ENCODE measurements at regions not wholly inside any gene's neighbourhood (a gene's known extent, or its start where the extent isn't known, plus 50 kb on each side); places are given as distances from the start of the nearest gene placed in this dataset.
"Not testable (repeated sequence)": the region's sequence is repeated elsewhere in the genome, so short reads cannot be mapped to it uniquely, and the experiment has no call there.

DNA sequence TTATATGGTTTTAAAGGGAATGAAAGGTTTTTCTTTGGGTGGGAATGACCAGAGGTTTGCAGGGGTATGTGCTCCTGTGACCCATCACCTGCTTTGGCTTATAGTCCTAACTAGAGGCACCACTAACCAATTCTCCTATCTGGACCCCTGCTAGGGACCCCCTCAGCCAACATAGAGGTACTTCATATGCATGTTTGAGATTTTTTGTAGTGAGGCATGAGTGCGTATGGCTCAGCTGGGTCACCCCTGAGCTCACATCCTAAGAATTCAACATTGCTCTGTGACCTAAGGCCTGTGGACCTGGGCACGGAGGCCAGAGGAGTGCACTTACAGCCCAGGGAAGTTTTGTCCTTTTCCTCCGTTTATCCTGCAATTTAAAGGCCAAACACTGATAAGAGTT is 68.4 kb upstream of the EEF1E1 start:
- no peak overlapping the region for H3K4me3 ChIP-seq (ENCODE audit: low read depth, low read length)
- DNase-seq (ENCODE audit: low read depth), result no peak
- TF ChIP-seq MYC (IDR thresholded peaks at IDR 0.05; ENCODE audit: low read depth, low read length) (no peak), POLR2A (IDR thresholded peaks at IDR 0.05; ENCODE audit: extremely low read depth, insufficient read length) (no peak), CTCF (IDR thresholded peaks at IDR 0.05; ENCODE audit: low read depth, low read length) (no peak)
- TF ChIP-seq, protein P1, sequence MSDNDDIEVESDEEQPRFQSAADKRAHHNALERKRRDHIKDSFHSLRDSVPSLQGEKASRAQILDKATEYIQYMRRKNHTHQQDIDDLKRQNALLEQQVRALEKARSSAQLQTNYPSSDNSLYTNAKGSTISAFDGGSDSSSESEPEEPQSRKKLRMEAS (IDR thresholded peaks at IDR 0.05; ENCODE audit: low read depth, low read length), result no peak

DNA sequence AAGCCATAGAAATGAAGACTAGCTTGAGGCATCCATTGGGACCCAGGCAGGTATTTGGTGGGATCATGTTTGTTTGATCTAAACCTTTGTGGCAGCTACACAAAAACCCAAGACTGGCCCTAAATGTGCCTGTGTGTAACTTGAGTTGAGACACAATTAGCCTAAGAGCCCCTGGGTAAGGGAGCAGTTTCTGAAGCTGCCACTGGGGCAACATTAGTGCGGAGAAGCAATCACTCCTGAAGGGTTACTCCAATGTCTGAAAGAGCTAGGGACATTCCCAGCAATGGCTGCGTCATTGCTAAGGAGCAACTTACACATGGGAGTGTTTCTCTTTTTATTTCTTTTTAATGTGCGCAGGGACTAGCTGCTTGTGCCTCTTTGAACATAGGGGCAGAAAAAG is 67.9 kb upstream of the EEF1E1 start:
- no peak for DNase-seq (ENCODE audit: low read depth)
- TF ChIP-seq POLR2A (IDR thresholded peaks at IDR 0.05; ENCODE audit: extremely low read depth, insufficient read length) (no peak), MYC (IDR thresholded peaks at IDR 0.05; ENCODE audit: low read depth, low read length) (no peak), CTCF (IDR thresholded peaks at IDR 0.05; ENCODE audit: low read depth, low read length) (peak; percentile 14)
- TF ChIP-seq, protein P1 (IDR thresholded peaks at IDR 0.05; ENCODE audit: low read depth, low read length), result no peak
- H3K4me3 ChIP-seq (ENCODE audit: low read depth, low read length), result no peak overlapping the region

- no peak for DNase-seq (ENCODE audit: low read depth)
- no peak overlapping the region for H3K4me3 ChIP-seq (ENCODE audit: low read depth, low read length)
- TF ChIP-seq MYC (IDR thresholded peaks at IDR 0.05; ENCODE audit: low read depth, low read length) (no peak), POLR2A (IDR thresholded peaks at IDR 0.05; ENCODE audit: extremely low read depth, insufficient read length) (no peak), CTCF (IDR thresholded peaks at IDR 0.05; ENCODE audit: low read depth, low read length) (no peak)
- TF ChIP-seq, protein P1 (IDR thresholded peaks at IDR 0.05; ENCODE audit: low read depth, low read length), result no peak
Observed at GRCh38 chr6:8166156-8166555, 63.8 kb upstream of the EEF1E1 start.

DNA sequence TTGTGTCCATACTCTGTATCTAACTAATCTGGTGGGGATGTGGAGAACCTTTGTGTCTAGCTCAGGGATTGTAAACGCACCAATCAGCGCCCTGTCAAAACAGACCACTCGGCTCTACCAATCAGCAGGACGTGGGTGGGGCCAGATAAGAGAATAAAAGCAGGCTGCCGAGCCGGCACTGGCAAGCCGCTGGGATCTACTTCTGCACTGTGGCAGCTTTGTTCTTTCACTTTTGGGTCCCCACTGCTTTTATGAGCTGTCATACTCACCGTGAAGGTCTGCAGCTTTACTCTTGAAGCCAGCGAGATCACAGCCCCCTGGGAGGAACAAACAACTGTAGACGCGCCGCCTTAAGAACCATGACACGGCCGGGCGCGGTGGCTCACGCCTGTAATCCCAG is 62.7 kb upstream of the EEF1E1 start:
- H3K4me3 ChIP-seq (ENCODE audit: low read depth, low read length); DNase-seq (ENCODE audit: low read depth): not testable (repeated sequence)

DNA sequence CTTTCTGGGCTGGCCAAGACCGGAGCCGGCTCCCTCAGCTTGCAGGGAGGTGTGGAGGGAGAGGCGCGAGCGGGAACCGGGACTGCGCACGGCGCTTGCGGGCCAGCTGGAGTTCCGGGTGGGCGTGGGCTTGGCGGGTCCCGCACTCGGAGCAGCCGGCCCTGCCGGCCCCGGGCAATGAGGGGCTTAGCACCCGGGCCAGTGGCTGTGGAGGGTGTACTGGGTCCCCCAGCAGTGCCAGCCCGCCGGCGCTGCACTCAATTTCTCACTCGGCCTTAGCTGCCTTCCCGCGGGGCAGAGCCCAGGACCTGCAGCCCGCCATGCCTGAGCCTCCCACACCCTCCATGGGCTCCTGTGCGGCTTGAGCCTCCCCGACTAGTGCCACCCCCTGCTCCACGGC is 61.9 kb upstream of the EEF1E1 start:
- DNase-seq (ENCODE audit: low read depth); H3K4me3 ChIP-seq (ENCODE audit: low read depth, low read length): not testable (repeated sequence)

DNA sequence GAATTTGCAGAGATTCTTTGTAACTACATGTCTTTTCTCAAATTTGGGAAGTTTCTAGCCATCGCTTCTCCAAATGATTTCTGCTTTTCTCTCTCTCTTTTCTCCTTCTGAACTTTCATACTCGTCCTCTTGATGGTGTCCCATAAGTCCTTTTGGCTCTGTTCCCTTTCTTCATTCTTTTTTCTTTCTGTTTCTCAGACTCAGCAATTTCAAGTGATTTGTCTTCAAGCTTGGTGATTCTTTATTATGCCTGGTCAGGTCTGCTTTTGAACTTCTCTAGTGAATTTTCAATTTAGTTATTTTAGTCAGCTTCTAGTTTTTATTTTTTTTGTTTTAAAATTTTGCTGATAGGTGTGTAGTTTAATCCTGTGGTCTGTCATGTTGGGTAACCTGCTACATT is 57.6 kb upstream of the EEF1E1 start:
- TF ChIP-seq MYC (IDR thresholded peaks at IDR 0.05; ENCODE audit: low read depth, low read length) (no peak), CTCF (IDR thresholded peaks at IDR 0.05; ENCODE audit: low read depth, low read length) (no peak), POLR2A (IDR thresholded peaks at IDR 0.05; ENCODE audit: extremely low read depth, insufficient read length) (no peak)
- TF ChIP-seq, protein P1 (IDR thresholded peaks at IDR 0.05; ENCODE audit: low read depth, low read length), result no peak
- no peak for DNase-seq (ENCODE audit: low read depth)
- no peak overlapping the region for H3K4me3 ChIP-seq (ENCODE audit: low read depth, low read length)

GRCh38 chr6:8157839-8158238 is 55.5 kb upstream of the EEF1E1 start:
- DNase-seq (ENCODE audit: low read depth), result no peak
- TF ChIP-seq, protein P1 (IDR thresholded peaks at IDR 0.05; ENCODE audit: low read depth, low read length), result no peak
- TF ChIP-seq POLR2A (IDR thresholded peaks at IDR 0.05; ENCODE audit: extremely low read depth, insufficient read length) (no peak), MYC (IDR thresholded peaks at IDR 0.05; ENCODE audit: low read depth, low read length) (no peak), CTCF (IDR thresholded peaks at IDR 0.05; ENCODE audit: low read depth, low read length) (no peak)

More at GRCh38 chr6:8157839-8158238, 55.5 kb upstream of the EEF1E1 start:
- H3K4me3 ChIP-seq (ENCODE audit: low read depth, low read length), result no peak overlapping the region
